H4 (cell line): ENCODE measurements at regions not wholly inside any gene's neighbourhood (a gene's known extent, or its start where the extent isn't known, plus 50 kb on each side); places are given as distances from the start of the nearest gene placed in this dataset.
A peak's percentile ranks its signal among the peaks of the same experiment; 100 is the strongest.

Experiments used
- DNase-seq: peaks from one replicate; pipeline ENCODE4 v3.0.0-alpha.2; 2015; ENCODE audit warnings: low spot score

DNA sequence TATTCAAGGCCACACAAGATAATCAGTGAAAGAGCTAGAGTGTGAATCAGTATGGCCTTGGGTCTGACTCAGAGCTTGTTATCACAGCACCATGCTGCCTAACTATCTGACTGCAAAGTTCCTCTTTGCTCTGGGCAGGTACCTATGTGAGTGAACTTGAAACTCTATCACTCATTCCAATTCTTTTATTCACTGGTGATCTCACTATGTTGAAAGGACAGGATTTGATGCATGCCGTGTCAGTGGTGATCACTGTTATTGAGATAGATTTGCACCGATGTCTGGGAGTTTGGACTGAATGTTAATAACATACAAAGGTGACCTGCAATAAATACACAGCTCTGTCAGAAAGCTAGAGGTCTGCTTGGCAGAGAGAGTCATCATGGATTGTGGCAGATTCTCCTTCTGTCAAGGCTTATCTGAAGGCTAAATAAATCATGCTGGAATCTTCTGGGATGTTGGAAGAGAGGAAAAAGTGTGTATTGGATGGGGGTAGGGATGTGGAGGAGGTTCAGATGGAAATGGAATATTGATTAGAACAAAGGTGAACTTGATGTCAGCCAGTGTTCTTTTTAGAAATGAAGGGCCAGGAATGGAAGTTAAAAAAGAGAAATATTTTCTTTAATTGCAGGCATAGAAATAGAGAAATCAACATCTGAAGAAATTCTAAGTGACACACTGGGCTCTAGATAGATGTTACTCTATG, 91.8 kb upstream of the TNC start:
- DNase-seq: no peak

DNA sequence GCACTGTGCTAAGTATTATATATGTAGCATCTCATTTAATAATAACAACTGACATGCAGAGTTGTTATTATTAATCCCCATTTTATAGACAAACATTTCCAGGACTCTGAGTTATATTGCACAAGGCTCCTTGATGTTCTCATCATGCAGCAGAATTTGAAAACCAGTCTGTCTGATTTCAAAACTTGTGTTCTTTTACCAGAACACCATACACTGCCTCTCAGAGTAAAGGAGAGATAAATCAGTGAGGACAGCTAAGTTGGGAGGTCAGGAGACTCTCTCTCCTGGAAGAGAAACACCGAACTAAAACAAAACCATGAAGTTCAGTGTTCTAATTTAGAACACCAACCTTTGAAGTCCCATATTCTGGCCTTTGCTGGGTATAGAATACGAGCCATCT, 92.7 kb upstream of the TNC start:
- no peak for DNase-seq

DNA sequence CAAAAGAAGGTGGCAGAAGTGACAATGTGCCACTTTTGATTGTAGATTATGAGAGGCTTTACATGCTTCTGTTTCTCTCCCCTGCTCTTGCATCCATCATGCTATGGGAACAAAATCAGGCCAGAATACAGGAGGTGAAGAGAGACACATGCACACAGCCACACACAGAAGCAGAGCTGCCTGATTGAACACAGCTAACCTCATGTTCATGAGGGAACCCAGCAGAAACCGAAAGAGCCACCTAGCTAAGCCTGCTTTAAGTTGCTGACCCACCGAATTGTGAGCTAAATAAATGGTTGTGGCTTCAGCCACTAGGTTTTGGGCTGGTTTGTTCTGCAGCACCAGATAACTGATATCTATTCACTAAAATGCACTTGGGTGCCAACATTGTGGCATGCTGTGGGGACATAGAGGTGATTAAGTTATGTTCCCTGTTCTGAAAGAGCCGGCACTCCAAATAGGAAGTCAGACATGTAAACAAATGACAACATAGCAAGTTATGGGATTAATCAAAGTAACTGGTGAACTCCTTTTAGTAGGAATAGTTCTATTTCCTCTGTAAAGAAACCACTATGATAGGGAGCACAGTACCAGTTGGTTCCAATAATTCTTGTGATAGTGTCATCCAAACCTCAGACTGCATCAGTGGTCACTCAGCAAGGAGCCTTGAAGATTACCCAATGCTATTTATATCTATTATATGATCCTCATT, 93.6 kb upstream of the TNC start:
- peak; percentile 69 for DNase-seq

DNA sequence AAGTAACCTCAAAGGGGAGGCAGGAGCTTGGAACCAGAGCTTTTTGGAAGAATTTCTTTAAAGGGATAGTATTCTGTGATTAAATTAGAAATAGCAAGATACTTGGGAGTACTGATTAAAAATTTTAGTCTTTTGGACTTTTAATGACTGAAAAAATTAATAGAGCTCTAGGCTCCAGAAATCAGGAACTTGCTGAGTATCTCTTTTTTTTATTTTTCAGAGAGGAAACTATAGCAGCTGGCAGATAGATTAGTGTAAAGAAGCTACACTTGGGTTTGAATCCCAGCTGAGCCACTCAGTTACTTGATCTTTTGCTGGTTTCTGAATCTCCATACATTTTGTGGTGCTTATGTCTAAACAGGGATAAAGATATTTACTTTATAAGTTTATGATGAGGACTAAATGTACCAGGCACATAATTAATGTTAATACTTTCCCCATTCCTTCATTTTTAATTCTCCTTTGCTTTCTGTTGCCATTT, 94.2 kb upstream of the TNC start:
- no peak for DNase-seq

DNA sequence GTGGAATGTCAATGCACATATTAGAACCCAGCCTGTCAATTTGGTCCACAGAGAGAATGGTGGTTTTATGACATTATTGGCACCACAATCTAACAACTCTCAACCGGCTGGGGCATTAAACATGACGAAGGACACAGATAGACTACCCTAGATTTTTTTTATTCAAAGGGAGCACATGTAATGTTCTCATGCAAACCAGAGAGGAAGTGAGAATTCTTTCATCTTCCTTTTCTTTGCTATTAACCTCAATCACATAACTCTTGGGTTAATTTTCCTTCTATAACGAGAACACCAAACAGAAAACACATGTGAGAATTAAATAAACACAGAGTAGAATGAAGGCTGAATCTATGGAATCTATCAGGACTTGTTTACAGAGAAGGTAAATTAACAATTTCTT, 94.9 kb upstream of the TNC start:
- no peak for DNase-seq

DNA sequence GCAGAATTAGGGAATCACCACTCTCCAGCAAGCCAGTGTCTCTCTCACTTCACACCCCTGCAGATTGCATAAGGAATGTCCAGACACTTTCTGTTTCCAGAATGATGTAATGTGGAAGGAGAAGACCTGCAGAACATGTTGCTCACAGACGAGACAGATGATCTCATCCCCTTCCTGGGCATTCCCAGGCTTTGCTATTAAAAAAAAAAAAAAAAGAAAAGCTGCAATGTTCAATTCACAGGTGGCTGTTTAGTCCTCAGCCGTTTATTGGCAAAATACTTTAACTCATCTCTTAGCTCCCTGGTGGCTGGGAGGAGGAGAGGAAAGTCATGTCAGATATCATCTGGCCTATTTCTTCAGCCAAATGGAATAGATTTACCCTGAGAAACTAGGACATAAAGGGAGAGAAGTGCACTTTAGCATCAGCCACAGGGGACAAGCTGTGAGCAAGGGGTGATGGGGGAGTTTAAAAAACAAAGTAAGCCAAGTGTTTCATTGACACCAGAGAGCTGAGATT, 95.9 kb upstream of the TNC start:
- peak; percentile 85 for DNase-seq

DNA sequence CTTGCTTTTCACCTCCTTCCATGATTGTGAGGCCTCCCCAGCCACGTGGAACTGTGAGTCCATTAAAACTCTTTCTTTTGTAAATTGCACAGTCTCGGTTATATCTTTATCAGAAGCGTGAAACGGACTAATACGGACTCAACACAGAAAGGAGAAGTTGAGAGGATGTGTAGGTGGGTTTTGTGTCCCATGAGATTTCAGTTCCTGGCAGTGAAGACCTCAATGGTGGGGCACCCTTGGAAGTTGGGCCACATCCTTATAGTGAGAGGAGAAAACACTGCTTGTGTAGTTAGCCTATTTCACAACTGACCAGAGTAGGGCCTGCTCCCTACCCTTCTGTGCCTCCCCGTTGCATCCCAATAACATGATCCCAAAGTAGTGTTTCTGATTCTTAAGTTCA, 98.9 kb upstream of the TNC start:
- no peak for DNase-seq

DNA sequence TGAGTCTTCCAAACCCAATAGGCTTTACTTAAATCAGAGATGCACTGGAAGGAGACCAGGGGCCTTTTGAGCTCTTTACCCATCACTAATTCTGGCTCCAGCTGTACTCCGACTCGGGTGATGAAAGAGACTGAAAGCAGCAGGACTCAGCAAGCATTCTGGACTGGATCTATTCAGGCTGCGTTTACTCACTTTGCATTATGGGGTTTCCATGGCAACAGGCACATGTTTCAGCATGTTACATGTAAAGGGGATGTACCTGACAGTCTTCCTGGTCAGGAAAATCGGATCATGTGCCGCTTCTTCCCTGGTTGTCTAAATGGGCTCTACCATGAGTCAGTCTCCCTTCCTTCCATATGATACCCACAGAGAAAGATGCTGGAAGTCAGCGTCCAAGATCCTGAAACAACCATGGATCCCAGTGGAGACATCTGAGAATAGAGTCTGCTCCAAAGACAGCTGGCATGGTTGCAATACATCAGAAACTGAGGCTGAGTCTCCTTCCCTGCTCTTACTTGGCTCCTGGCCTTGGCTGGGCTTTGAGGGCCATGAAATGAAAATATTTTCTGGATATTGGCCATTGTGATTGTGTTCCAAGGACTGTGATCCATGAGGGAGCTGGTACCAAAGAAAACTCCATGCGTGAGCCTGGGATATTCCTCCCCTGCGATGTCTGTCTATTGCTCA, 102.5 kb upstream of the TNC start:
- no peak for DNase-seq

DNA sequence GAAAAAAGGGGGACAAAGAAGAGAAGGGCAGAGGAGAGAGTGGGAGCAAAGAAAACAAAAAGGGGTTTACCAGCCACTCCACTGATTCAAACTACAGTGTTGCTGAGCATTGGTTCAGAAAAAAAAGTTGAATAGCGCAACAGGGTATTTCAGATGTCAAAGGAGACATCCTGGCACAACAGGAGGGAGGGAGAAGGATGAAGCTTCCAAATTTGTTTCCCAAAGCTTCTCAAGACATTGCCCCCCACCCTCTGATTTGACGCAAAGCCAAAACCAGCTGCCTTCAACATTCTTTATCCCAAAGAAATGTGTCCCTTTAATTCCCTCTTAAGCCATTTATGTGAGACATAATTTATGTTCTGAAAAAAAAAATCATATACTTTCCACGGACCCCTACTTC, 105.5 kb upstream of the TNC start:
- DNase-seq: no peak

DNA sequence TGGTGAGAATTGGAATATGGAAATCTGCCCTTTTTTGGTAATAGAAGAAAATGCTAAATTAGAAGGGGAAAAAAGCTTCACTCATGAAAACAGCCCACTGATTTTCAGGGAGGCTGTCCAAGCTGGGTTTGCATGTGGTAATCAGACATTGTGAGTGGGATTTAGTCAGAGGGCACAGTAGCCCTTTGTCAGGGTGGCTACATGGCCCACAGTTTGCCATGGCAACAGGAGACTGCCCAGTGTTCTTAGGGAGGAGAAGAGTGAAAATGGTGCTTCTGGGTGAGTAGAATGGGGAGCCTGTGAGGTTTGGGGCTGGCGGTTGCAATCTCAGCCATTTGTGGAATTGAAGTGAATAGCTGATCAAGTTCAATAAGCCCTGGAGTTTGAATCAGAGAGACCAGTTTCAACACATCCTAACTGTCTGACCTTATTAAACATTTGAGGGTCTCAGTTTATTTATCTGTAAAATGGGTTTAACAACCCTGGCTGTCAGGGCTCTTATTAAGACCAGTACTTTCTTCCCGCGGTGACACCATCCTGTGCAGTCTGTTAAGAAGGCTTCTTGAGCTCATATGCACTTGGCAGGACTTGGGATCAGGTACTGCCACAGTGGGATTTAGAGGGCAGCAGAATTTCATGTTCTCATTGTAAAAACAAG, 107.6 kb upstream of the TNC start:
- DNase-seq: no peak

DNA sequence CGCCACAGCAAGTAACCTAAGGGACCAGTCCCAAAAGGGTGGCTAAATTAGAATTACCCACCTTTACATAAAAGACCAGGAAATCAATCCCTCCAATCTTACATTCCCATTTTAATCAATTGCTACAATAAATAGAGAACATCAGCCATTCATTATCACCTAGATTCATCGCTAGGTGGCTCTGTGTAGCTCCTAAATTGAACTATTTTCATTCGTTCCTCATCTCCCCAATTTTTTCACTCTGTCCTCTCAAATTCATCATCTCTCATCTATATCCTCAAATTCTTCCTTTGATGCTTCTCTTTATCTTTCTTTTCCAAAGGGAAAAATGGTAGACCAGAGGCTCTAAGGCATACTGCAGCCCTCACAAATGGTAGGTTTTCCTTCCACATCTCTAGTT, 108.2 kb upstream of the TNC start:
- no peak for DNase-seq

DNA sequence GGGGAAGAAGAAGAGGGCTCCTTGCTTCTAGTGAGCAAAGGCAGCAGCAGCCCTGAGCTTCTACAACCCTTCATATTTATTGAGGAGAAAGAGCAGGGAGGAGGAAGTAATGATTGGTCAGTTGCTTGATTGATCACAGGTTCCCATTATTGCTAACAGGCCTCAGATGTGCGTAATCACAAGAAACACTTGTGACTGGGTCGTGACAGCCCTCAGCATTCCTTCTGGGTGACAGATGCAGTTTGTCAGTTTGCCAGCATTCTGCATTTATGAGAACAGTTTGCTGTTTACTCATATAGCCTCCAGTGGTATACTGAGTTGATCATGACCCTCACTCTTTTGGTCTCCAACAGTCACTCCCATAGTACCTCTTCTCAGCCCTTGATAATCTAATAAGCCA, 111.5 kb upstream of the TNC start:
- DNase-seq: no peak

DNA sequence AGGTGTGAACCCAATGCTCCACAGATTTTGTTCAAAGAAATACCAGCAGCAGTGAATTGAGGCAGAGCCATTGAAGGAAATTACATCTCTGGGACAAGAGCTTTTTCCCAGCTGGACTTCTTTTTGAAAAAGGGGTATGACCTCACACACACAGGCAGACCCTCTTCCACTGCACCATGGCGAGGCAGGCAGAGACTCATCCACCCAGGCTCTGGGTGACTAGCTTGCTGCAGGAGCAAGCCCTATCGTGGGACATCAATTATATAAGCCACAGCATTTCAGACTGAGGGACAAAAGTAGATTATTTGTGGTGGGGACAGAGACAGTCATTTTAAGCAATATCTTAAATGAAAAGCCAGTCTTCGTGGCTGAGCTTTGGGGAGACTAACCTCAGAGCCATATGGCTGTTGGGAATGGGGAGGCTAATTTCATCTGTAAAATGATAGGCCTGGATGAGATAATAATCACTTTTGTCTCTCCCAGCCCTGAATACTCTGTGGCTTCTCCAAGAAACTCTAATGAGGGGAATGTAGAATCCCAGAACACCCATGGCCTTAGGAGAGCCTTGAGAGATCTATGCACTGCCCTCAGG, 113.1 kb upstream of the TNC start:
- no peak for DNase-seq

DNA sequence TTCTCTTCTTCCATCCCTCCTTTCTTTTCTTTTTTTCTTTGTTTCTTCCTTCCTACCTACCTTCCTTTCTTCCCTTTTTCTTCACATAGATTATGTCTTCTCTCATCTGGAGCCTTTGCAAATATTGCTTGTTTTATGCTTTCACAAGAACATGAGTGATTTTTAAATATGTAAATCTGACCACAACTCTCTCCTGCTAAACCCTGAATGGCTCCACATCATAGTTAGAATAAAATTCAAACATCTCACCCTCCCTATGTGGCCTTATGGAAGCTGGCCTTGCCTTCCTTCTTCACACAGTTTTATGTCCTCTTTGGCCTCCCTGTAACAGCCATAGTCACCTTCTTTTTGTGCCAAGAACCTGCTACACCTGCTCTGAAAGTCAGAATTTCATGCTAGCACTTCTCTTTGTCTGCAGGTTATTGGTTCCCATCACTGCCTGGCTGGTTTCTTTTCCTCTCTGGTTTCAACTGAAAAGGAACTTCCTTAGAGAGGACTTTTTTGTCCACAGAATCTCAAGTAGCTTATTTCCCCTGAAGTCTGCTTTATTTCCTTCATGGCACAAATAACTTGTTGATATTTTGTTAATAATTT, 114.3 kb upstream of the TNC start:
- DNase-seq: no peak

DNA sequence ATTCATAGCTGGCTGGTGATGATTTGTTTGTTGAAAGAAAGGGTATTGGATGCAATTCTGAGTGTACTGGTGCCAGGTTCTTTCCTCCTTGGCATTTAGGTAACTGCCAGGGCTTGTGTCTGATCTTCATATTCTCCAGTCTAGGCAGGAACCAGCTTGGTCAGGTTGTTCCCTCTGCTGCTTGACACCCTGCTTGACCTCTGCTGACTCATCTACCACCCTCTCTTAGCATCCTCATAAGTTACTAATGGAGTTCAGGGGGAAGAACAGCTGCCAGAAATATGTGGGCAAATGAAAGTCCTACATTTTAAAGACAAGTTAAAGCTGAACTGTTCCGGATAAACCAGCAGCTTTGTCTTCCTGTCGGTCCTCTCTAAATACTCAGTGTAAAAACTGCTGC, 116.1 kb upstream of the TNC start:
- DNase-seq: peak; percentile 66

DNA sequence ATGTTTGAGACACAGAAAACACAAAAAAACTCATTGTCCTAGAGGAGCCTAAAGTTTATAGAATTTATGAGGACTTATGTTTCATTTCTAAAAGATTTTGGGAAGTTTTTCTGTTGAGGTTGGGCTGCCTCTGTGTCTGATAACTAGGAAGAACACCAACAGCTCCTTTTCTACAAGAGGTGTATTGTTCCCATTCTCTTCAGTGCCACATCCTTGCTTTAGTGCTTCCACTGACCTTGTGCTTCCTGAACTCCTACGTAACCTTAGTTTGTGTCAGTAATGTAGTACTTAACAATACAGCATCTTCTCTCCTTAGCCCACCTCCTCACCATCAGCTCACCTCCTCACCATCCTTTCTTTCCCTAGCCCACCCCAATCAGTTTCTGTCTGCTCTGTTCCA, 117.3 kb upstream of the TNC start:
- DNase-seq: no peak

DNA sequence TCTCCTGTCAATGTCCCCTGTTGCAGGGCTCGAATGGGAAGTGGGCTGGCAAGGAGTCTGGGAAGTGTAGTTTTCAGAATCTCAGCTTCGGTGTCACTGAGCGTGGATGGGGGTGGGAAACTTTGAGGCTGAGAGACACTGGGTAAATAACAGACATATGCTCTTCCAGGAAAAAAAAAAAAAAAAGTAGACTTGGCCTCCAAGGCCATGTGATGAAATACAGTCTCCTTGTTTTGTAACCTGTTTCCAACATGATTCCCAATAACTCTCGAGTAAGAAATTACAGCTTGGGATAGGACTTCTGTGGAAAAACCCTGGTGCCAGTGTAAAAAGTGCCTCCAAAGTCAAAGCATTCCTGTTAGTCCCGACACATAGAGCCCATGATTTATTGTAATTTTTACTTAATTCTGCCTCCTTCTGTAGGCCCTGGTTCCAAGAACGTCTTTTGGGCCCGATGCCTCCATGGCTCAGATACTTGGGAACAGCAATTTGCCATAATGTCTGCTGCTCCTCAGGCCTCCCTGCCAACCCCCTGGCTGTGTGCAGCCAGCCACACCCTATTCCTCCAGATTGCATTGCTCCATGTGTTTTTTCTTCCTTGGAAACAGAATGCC, 119.5 kb upstream of the TNC start:
- DNase-seq: no peak

DNA sequence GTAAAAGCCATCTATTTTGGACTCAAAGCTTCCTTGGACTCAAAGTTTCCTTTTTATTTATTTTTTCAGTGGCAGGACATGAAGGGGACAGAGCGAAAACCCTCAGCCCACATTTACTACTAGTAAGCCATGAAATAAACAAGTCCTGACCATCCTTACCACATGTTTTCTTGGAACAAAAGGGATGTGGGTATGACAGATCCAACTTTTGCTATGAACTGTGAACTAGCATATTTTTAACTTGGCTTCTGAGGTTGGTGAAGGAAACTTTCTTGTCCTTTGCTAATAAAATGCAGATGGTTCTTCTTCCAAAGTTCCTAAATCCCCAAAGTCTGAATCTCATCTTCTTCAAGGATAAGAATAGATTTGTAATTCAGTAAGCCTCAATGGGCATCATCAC, 122.7 kb upstream of the TNC start:
- DNase-seq: peak; percentile 66

DNA sequence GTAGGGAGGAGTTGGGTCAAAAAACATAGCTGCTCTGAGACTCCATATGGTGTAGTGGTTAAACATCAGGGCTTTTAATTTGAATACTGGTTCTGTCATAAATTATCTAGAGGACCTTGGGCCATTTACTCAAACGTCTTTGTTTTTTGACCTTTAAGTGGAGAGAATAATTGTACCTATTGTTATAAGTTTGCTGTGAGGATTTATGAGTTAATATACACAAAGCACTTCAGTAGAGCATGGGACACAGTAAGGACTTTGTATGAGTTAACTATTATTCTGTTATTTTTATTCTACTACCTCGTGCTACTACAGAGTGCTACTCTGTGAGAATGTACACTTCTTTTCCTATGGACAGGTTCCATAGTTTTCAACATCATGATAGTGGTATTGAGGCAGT, 123.7 kb upstream of the TNC start:
- DNase-seq: no peak

DNA sequence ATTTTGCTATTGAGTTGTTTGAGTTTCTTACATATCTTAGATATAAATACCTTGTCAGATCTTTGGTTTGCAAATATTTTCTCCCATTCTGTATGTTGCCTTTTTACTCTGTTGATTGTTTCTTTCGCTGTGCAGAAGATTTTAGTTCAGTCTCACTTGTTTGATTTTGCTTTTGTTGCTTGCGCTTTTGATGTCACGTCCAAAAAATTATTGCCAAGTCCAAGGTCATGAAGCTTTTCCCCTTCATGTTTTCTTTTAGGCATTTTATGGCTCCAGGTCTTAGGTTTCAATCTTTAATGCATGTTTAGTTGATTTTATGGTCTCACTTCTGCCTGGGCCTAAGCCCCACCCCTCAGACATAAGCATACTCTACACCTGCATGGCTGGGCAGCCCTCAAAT, 131.5 kb upstream of the TNC start:
- DNase-seq: no peak

DNA sequence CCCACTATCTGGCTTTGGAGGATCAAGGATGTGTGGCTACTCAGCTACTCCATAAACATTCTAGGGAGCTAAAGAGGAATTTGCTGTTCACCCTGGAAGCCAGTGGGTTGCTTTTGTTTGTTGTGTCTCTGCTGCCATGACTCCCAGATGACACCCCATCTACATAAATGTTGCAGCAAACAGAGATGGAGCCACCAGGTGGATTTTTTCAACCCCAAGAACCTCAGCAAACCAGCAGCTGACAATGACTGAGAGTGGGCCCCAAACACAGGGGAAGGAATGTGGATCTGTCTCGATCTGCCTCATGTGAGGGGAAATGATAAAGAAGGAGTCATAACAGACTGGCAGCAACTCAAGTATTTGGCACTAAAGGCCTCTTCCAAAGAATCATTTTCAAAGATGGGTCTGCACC, 132.7 kb upstream of the TNC start:
- no peak for DNase-seq
